NCI-H748 treated with DMSO at 0.1 percent for 48 hours (cell line): ENCODE measurements at regions not wholly inside any gene's neighbourhood (a gene's known extent, or its start where the extent isn't known, plus 50 kb on each side); places are given as distances from the start of the nearest gene placed in this dataset.
A peak's percentile ranks its signal among the peaks of the same experiment; 100 is the strongest.

Source experiments
- DNase-seq: peaks from one replicate; lab custom pipeline; 2025; lab: John Stamatoyannopoulos, UW

DNA sequence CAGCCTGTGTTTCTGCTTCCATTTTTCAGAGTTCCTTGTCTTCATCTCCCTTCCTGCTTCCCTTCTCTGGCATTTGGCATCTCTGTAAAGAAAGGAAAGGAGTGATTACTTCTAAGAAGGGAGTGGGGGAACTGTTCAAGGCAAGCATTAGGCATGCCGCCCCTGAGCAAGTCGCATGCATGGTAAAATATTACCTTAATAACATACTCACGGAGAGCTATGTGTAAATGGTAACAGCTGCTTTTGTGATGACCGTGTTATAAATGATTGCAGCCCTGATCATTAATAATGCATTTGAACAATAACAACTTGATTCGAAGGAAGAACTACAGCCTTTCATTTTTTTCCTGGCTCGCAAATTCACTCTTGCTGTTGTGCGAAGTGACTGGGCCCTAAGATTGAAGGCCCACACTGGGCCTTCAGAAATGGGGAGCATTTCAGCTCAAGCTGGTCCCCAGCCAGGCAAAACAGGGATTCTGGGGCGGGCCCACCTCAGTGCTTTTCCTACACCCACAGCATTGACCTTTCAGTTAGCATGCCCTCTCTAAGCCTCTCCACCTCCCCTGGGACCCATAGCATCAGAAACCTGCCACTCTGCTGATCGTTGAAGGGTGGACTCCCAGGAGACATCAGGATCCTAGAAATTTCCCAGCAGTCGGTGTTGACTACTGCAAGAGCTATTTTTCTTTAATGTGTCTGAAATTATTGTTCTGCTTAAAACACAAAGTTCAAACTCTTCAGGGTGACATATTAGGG, 263.0 kb upstream of the CADM1 start:
- no peak for DNase-seq

DNA sequence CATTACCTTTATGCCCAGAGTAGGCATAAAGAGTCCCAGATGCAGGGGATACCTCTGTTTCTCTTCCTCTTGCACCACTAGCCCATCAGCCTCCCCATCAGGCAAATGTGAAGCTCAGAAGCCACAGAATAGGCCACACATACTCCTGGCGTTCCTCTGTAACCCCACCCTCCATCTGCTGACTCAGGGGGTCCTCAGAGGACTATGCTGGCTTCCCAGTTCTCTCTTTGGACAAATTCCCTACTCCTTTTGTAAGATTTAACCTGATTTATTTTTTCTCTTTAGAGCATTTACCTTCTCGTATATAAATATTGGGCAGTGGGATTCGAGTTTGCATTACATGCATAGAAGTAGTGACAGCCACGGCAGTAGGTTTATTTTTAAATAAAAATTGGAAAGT, 262.3 kb upstream of the CADM1 start:
- DNase-seq, result no peak

DNA sequence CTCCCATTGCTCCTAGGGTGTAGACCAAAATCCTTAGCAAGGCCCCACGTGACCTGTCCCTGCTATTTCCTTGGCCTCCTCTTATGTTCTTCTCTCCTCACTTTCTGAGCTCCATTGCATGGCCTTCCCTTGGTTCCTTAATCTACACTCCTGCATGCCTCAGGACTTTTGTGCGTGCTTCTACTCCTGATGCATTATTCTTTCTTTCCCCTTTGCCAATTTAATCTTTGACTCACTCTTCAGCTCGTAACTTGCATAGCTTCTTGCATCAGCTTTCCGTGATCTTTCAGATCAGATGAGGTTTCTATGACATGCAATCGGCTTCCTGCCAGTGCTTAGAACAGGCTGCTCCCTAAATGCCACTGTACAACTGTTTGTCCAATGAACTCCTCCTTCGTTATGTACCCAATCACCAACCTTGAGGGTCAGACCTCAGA, 261.6 kb upstream of the CADM1 start:
- DNase-seq, result no peak

DNA sequence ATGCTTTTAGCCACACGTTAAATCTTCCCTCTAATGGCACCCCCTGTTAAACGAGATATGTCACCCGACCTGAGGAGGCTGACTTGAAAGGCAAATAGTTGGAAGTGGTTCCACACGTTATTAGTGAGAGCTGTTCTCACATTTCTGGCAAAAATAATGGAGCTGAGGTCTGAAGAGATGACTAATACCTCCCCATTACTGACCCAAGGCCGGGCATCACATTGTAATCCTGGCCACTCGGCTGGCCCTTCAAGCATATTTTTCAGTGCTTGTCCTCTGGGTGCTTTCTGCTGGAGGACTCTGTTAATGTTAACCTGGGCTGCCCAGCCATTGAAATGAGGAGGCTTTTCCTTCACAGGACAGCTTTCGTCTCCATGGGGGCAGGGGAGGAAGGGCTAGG, 260.0 kb upstream of the CADM1 start:
- no peak for DNase-seq

DNA sequence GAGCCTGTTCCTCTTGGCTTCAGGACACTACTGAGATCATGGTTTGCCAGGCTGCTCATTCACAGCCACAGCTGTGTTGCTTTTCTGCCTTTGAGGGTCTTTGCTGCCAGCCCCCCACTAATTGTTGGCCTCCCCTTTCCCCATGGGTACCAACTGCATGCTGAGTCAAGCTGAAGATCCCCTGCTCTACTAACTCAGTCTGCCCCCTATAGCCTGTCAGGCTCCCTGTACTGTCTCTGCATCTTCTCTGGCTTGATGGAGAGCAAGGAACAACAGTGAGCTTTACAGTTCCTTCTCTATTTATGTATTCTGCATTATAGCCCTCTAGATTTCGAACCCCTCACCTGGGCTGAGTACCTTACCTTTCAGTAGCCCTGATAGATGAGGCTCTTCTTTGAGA, 257.6 kb upstream of the CADM1 start:
- no peak for DNase-seq

DNA sequence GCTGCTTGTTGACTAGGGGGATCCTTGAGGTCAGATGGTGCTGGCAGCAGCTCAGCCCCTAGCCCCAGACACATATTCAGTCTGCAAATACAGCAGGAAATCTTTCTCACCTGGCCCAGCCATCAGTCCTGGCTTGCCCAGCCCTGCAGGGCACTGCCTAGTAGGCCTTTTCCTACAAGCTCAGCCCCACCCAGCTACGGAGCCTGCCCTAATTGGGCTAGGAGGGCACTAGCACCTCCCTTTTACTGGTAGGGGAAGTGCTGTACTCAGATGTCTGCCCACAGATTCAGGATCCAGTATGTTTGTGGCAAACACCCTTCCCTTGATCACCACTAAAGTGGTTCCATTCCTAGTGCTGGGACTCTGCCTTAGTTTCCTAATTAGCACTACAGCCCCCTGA, 257.1 kb upstream of the CADM1 start:
- DNase-seq, result no peak

DNA sequence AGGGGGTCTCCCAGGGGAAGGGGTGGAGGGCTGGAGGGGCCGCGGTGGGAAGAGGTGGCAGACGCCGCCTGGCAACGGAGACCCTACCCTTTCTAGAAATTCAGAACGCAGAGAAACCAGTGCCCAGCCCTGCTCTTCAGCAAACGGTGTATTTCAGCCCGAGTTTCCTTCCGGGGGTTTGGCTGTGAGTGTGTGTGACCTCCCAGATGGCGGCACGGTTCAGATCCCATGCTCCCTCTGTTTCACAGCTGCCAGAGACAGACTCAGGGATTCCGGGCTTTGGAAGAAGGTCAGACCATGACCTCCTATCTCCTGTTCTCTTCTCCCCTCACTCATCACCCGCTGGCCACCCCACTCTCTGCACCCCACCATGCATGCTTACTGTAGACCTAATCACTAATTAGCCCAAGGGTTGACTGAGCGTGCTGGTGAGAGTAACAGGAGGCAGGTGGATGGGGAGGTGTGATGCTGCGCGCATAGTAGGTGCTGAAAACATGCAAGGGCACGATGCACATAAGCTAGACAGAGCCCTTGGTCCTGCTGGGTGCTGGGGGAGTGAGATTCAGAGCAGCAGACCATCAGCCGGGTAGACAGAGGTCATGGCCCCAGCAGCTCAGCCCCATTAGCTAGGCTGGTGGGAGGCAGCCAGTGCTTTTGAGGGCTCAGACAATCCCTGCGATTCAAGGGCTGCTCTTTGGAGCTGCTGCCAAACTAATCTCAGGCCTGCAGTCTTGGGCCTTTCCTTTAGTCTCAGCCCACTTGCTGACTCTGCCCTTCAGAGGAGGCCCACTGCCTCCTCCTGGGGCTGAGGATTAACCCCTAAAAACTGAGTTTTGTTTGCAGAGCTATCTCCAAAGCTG, 256.5 kb upstream of the CADM1 start:
- no peak for DNase-seq

DNA sequence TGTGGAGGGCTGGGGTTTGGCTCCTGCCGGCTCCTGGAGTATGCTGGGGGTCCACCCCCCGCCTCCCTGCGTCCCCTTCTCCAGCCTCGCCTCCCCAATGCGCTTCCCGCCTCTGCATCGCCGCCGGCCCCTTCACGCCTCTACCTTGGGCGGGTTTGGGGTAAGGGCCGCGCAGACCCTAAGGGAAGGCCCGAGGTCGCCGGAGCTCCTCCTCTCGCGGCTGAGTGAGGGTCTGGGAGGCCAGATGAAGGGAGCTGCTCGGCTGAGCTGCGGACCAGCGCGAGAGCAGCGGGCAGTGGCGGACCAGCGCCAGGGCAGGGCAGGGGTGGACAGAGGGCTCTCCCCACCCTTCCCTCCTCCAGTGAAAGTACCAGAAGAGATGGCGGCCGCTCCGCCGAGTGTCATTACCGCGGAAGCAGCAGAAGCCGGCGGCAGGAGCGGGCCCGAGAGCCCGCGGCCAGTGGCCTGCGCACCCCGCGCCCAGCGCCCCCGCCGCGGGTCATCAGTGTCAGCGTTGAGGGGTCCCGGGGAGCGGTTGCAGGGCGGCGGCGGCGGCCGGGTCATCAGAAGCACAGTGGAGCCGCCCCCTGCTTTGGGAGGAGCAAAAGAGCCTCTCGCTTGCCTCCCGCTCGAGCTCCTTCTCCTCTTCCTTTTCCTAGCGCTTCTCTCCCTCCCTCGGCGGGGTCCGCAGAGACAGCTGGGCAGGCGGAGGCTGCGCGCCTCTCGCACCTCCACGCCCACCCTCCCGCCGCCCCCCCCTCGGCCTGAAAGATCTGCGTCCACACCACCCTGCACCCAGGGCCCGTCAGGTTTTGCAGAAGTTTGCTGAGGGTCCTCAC, 255.6 kb upstream of the CADM1 start:
- DNase-seq, result no peak

DNA sequence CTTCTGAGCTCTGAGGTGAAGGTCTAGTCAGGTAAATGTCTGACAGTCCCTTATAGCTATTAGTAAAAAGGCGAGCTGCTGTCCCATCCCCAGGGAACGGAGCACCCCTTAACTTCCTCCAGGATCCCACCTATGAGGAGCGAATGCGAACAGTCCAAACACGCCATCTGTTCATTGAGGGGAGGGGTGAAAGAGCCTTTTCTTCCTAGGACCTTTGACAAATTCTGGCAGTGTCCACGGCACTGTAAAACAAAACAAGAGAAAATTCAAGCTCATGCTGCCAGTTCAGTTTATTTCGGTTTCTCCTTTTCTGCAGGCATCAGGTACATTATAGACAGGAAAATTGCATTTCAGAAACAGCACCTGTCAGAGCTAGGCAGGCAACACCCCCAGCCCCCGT, 253.8 kb upstream of the CADM1 start:
- DNase-seq, result no peak

DNA sequence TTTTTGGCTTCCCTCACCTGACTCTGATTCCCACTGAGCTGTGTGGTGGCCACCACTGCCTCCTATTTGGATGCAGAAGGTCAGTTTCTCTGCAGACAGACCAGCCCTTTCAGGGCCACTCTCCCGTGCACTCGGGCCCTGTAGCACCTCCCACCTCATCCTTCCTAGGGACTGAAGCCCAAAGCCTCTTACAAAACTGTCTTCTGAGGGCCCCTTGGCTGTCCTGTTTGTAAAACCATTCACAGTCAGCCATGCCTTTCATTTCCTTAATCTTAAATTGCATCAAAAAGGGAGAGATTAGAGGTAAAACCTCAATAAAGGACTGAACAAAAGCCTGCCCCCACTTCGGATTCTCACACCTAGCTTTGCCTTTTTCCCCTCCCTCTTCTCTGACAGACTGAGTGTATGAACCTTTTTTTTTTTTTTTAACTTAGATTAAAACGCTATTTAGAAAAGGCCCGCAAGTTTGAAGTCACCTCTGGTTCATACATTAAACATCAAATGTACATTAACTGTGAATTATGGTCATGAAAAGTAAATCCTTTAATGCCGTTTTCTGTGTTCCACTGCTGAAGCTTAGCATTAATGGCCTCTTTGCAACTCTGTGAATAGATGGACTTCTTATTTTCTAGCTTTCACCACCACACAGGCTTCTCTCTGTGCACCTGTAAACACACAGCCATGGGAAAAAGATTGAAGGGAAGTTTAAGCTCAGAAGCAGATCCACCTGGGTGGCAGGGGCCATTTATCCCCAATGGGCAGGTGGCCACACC, 247.2 kb upstream of the CADM1 start:
- no peak for DNase-seq

DNA sequence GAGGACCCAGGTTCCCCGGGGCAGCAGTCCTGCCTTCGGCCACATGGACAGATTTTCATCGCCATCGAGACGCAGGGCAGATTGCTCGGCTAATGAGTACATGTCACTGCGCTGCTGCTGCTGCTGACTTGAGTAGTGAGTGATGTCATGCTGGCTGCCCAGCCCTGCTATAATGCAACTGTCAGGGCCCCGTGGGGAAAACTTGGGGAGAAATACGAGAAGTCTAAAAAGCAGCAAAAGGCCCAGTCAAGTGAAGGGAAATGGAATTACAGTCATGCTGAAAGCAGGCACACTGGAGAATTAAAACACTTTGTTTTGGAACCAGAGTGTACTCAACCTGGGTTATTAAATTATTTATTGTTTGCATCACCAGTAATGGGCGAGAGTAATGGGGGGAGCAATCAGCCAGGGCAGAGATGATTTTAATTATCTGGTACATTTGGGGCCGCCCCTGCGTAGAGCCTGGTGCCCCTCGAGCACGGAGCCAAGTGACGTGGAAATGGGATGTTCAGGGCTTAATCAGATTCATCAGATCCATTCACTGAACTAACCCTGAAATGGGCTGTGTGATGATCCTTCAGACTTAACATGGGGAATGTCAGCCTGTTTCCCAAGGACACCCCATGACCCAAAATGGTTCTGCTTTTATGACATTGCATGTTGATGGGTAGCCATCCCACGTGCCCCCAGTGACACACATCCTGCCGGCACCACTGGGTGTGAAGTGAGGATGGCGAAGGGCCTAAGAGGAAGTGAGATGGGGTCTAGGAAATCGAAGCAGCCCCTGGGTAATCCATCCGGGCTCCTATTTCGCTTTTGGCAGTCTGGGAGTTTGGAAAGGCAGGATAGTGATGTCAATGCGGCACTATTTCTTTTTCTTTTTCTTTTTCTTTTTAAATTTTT, 241.6 kb upstream of the CADM1 start:
- no peak for DNase-seq

DNA sequence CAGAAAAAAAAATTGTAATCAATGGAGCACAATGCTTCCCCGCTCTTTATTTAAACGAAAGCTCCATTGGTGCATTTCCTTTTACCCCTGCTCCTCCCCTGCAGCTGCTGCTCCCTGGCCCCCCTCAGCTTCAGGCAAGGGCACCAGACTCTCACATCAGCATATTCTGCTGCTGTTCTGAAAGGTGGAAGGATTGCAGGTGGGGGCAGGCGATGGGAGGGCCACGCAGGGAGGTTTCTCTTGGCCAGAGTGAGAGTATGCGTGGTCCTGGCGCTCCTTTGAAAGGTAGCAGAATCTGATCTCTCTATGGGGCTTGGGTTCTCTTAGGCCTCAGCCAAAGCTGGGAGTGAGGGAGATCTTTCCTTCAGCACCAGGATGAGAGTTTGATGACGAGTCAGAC, 240.9 kb upstream of the CADM1 start:
- no peak for DNase-seq

DNA sequence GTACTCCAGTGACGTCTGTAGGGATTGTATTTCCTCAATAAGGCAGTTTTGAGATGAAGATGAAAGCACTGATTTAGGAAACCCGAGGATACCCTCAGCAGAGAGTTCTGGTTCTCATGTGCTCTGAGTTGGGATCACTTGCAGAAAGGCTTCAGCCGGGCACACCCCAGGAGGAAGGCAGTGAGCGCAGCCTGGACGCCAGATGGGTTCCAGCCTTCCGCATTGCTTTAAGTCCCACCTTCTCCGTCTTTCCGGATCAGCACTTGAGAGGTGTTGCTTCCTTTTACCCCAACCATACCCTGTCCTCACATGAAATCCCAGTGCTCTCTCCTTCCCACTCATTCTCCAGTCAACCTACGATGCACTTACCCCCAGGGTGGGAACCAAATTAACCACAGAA, 239.5 kb upstream of the CADM1 start:
- no peak for DNase-seq

DNA sequence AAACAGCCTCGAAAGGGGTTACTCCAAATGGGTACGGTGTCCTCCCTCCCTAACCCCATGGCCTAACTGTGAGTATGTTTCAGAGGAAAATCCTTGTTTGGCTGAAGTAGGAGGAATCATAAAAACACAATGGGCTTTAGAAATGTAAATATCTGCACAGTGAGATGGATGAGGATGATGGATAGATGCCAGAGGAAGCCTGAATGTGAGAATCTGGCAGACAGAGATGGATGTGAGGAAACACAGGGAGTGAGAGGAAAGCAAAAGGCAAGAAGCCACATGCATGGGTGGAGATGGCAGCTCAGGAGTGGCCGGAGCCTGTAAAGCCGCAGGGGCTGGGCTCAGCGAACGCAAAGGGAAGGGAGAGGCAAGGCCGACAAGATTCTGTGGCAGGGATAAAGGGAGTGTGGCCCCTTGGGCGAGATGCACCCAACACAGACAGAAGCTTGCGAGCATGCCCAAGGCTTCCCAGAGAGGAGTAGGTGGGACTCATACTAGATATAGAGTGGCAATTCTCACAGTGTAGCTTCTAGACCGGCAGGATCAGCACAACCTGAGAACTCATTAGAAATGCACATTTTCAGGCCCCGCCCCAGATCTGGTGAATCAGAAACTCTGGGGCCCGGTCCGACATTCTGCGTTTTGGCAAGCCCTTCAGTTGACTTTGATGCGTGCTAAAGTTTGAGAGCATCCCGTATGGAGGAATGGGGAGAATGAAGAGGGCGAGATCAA, 237.3 kb upstream of the CADM1 start:
- peak; percentile 85 for DNase-seq

DNA sequence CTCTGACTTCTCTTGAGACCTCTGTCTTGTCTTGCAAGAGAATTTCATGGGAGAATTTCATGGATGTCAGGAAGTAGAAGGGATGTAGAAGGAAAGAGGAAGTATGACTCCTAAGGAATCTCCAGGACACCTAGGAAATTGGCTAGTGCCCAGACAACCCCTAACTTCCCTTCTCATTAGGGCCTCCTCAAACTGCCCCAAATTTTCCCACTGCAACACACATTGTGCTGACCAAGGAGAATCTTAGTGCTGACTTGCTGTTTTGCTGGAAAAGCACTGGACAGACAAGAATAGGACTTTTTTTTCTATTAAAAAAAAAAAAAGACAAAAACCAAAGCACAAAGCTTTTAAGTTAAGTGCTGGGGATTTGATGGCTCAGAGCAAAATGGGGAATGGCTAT, 236.1 kb upstream of the CADM1 start:
- DNase-seq, result no peak

DNA sequence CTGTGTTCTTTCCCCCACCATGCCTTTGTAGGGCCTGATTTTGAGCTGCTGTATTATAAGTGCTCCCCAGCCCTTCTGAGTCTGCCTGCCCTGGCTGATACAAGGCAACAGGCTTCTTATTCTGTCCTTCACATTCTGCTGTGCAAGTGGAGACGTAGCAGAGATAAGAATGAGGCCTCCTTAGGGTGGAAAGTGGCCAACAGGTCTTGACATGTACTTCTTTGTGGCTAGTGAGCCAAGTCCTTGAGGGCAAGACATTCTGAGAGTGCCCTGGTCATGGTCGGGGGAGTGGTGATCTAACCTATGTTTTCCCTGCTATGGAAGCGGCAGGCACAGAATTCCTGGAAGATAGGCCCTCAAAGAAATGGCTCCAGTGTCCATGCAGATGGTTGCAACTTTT, 235.7 kb upstream of the CADM1 start:
- DNase-seq, result no peak

DNA sequence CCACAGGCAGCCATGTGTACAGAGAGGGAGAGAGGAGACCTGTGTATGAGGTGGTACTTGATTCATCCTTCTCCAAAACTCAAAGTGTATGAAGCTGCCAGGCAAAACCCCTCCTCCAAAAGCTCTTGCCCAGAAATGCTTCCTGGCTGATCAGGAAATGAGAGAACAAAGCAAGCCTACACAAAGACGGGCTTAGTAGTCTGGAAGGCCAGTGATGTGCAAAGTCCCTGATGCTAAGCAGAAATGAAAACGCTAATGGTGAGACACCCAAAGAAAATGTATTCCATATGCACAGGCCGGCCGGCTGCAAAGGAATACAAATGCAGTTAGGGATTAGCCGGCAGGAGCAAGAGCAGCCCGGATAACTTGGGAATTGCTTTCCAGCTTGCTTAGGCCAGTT, 234.9 kb upstream of the CADM1 start:
- DNase-seq, result no peak

DNA sequence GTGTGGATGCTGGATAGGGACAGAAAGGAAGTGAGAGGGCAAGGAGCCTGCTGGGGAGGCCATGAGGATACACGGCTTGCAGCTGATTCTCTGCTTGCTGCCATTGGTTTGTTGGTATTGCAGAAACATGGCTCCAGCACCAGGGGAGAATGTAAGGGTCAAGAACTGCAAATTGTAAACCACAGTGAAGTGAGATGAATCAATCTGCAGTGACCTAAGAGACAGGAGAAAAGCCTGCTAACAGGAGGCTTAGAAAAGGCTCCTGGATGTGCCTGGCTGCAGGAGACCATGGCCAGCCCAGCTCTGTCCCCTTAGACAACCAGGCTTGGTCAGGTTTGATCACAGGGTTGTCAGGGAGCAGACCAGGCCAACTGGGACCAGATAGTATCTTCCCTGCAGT, 233.7 kb upstream of the CADM1 start:
- DNase-seq, result no peak

DNA sequence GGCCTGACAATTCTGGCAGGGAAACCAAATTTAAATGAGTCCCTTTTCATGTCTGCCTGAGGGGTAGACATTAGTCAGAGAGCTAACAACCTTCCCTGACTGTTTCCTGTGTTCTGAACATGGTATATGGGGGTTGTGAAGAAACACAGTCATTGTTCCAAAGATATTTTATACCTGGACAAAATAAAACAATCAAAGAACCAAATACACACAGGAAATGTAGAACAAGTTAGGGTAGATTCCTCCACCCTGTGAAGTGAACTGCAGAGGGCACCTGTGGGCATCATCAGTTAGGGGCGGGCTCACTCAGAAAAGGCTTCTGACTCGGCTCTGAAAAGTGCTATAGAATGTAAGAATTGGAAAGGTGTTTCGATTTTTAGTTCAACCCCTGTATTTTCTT, 231.9 kb upstream of the CADM1 start:
- no peak for DNase-seq

DNA sequence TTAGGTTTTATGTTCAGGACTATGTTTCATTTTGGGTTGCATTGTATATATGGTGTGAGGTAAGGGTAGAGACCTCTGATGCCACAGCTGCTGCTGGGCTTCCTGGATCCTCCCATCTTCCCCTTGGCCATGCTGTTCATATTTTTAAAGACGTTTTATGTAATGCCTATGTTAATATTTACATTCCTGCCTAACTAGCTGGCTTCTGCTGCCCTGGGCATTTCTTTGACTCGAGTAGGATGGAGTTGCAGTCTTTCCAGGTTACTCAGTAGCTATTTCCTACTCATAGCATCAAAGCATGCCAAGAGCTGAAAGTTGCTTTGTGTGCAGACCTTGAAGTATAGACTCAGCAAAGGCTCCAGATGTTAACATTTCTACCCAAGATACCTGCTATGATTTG, 220.5 kb upstream of the CADM1 start:
- DNase-seq, result no peak
